Inflammatory macrophage treated with lipopolysaccharide for 1 hour (primary cell): ENCODE measurements at regions not wholly inside any gene's neighbourhood (a gene's known extent, or its start where the extent isn't known, plus 50 kb on each side); places are given as distances from the start of the nearest gene placed in this dataset.
"Not testable (repeated sequence)": the region's sequence is repeated elsewhere in the genome, so short reads cannot be mapped to it uniquely, and the experiment has no call there.

ENCODE experiments used
- DNase-seq, 2 donors: peaks; one replicate each; pipeline ENCODE4 v3.0.0-alpha.2; 2020 to 2022

GRCh38 chr3:81173514-81173913 is 587.9 kb downstream of the GBE1 start:
- DNase-seq, result no peak

GRCh38 chr3:81170298-81170697 is 591.1 kb downstream of the GBE1 start:
- DNase-seq, result no peak

DNA sequence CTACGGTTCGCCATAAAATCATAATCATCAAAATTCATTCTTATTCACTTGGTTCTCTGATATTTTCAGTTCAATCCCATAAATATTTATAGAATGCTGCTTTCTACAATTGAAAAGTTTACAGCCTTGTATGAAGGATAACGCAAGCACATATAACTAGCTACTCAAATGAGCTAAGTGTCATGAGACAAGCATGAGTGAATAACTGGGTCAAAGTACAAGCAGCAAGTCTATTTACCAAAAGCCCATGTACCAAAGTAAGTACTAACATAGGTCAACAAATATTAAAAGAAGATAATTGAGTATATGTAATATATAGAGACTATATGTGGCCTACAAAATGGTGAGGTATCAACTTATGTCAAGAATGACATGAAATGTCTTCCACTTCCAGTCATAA is 596.6 kb downstream of the GBE1 start:
- DNase-seq, result no peak

DNA sequence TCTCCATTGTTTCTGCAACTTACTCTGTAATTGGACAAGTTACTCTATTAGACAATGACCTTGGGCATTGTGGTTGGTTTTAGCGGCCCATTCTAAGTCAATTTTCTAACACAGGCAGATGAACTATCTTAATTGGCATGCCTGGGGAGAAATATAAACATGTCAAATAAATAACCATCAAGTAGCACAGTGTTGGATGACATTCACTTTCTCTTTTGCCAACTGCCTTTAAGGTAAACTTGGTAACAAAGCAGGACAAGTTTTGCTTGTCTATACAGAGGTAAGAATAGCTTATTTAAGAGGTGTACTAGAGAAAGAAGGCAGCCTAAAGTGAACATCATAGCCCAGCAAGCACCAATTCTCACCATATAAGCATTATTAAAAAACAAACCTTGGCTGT is 599.6 kb downstream of the GBE1 start:
- DNase-seq, result no peak

GRCh38 chr3:81161100-81161499 is 600.3 kb downstream of the GBE1 start:
- DNase-seq, result no peak

DNA sequence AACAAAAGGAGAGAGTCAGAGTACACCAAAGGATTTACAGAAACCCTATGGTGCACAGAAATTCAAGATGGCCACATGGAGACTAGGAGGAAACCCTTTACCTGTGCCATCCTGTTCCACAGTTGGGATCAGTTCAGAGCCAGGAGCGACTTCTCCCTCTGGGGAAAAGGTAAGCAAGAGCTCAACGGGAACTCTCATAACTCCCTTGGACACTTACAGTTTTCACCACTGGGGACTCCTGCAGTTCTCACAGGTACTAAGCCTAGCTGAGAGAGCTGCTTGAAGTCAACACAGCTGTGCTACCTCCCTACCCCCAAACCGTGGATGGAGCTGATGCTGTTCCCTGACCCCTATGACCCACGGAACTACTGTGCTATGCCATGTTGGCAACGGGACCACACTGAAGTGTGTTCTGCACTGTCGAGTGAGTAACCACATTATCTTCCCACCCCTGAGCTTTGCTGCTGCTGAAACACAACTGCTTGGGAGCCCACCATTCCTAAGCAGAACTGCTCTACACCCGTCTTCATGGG is 606.8 kb downstream of the GBE1 start:
- no peak for DNase-seq

DNA sequence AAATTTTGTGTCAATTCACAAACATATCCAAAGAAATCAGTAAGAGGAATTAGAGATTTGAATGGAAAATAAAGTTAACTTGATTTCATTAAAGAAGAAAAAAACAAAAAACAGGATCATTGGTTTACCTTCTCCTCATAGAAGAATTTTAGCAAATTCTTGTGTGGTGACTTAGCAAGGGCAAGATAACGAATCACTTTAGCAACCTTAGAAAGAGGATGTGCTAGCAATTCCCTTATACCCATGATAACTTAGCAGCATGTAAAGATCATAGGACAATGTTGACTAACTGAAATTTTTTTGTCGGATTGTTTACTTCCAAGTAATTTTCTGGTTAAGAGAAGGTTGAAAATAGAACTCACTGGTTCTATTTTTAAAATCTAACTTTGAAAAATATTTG is 609.3 kb downstream of the GBE1 start:
- no peak for DNase-seq

- no peak for DNase-seq
Measured at GRCh38 chr3:81132995-81133394, 628.5 kb downstream of the GBE1 start.

GRCh38 chr3:81105789-81106488 is 655.5 kb downstream of the GBE1 start:
- DNase-seq, result no peak

DNA sequence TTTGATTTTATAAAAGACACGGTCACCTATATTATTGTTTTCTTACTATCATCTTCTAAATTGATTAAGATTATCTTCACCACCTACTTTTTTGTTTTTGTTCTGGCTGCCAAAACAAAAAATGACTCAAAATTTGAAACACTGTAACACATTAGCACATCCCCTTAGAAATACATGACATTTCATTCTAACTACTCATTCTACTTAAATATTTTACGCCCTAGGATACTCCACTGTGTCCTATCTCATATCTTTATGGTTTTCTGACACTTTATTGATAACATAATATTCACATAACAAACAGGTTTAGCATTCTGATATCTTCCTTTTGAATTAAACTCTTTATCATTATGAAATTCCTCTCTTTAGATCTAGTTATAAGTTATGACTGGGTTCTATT is 656.2 kb downstream of the GBE1 start:
- no peak for DNase-seq

GRCh38 chr3:81097889-81098288 is 663.6 kb downstream of the GBE1 start:
- DNase-seq, result no peak

GRCh38 chr3:81095956-81096355 is 665.5 kb downstream of the GBE1 start:
- DNase-seq, result no peak

DNA sequence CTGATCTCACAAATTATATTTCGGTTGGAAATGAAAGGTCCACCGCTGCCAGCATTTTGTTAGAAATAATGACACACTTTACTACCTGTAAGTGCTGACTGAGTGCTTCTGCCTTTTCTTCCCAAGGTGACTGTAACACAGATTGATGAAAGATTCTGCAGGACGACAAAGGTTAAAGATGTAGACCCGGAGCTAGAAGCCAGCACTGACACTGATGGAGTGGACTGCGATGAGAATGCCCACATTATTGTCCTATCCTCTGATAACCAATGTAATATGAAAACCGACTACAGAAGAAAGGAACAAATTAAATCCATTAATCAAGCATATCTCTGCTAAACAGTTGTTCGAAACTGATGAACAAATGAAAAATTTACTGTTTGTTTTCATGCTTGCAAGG is 666.5 kb downstream of the GBE1 start:
- no peak for DNase-seq

DNA sequence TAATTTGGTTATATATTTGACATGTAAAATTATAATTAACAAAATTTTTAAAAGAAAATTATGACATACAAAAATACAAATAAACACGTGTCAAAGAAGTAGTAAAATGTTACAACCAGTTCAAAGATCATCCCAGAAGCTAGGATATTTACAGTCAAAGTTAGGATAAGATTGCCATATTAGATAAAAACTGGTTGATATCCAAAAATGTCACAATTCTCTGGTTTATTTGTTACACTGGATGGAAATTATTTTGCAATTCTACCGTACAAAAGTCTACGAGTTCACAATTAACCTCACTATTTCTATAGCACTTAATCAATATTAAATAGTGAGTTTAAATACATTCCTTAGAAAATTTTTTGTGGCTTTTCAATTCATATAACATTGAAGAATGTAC is 673.8 kb downstream of the GBE1 start:
- DNase-seq, result no peak

DNA sequence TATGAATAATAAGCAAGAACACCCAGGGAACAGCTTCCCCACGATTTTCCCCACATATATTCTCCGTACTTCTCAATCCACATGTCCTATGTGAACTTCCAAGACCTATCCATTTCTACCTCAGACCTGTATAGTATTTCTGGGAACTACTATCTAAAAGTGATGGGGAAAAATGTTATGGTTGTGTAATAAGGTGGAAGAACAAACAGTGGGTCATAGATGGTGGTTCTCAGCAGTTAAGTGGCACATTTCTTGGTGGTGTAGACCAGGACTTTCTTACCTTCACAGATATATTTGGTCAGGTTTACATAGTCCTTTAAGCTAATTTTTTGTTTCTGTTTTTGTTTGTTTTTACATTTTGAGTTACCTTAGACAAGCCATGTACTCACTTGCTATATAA is 675.1 kb downstream of the GBE1 start:
- DNase-seq, result no peak

- DNase-seq, result no peak
Measured at GRCh38 chr3:81080608-81081007, 680.8 kb downstream of the GBE1 start.

DNA sequence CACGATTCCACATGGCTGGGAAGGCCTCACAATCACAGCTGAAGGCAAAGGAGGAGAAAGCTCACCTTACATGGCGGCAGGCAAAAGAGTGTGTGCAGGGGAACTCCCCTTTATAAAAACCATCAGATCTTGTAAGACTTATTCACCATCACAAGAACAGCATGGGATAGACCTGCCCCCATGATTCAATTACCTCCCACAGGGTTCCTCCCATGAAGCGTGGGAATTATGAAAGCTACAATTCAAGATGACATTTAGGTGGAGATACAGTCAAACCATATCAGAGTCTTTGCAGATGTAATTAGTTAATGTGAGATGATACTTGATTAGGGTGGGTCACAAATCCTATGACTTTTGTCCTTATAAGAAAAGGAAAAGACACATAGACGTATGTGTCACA is 688.9 kb downstream of the GBE1 start:
- DNase-seq, result no peak

DNA sequence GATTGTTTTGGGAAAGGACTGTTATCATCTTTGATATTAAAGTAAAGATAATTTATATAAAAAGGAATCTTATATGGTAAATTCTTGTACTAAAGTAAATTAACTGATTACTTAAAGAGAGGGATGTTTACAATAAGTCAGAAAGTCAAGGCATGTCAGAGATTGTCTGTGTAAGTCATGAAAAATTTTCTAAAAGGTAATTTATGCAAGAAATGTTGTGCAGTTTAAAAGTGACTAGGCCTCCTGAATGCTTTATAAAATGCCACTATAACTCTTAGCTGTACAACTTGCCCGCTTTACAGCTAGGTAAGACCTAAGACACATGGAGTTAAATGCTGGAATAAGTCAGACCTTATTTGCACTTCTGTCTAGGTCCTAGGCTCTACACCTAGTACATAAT is 692.9 kb downstream of the GBE1 start:
- DNase-seq, result no peak

GRCh38 chr3:81063896-81064295 is 697.5 kb downstream of the GBE1 start:
- no peak for DNase-seq

GRCh38 chr3:81051133-81051532 is 710.3 kb downstream of the GBE1 start:
- not testable (repeated sequence) for DNase-seq

DNA sequence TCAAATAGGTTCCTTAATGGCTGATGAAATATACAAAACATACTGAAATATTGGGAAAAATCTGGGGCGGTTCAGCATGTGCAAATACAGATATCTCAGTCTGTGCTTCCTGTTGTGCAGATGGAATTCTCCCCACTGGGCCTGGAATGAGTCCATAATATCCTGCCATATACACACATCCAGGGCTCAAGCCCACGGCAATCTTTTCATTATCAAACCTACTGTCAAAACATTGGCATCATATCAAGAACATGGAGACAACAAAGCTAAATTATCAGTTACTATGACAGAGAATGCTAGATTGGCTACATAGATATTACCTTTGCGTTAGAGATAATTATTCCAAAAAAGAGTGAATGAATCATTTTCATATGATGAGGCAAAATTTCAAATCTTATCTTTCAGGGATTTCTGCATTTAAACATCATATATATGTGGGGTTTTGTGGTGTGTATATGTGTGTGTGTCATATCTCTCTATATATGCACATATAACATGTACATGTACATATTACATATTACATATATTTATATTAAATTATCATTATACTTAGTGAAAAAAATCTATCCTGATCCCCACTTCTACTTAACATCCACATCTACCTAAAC is 713.3 kb downstream of the GBE1 start:
- no peak for DNase-seq

GRCh38 chr3:81045976-81046375 is 715.5 kb downstream of the GBE1 start:
- no peak for DNase-seq

DNA sequence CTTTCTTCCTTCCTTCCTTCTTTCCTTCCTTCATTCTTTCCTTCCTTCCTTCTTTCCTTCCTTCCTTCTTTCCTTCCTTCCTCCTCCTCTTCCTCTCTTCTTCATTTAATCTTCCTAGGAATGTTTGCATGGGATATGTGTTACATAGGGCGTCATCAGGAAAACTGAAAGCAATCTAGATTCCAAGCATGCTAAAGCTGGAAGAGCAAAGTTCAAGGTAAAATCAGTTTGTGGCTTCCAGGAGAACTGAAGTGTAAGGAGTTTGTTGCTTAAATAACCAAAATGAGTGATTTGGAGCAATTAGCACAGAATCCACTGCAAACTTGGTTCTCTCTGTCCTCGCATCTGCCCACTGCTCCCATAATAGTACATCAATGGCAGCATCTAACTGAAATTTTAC is 716.2 kb downstream of the GBE1 start:
- no peak for DNase-seq

DNA sequence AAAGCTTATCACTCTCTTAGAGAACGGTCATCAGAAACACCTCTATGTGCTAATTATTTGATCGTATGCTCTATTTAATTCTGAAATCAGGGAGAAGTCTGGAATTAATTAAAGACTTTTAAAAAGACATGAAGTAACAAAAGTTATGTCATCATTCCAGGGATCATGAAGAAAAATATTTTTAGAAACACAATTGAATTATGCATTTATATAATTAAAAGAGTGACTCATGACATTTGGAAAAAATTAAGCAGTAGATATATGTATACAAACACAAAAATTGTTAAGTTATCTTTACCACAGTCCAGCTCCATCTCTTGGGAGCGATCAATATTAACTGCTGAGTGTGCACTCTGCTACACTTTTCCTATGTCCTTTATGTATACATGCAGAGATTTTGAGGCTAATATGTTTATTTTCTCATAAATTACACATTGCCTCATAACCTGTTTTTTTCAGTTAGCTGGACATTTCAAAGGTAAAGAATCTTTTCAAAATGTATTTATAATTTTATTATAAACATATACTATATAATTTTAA is 717.7 kb downstream of the GBE1 start:
- no peak for DNase-seq

- DNase-seq, result no peak
Measured at GRCh38 chr3:81043009-81043408, 718.4 kb downstream of the GBE1 start.
